Keratinocyte (primary cell): ENCODE measurements at regions not wholly inside any gene's neighbourhood (a gene's known extent, or its start where the extent isn't known, plus 50 kb on each side); places are given as distances from the start of the nearest gene placed in this dataset.

ENCODE experiments used
- DNase-seq: peaks from one replicate; pipeline ENCODE4 v3.0.0-alpha.2; 2011; ENCODE audit warnings: low read depth, missing footprints, low spot score
- FAIRE-seq: peaks from 2 replicates; lab custom pipeline; 2011; peaks lifted over from hg19 to GRCh38; lab: Jason Lieb, UNC
- H2AFZ ChIP-seq: 2 replicates; pipeline ENCODE4 v1.6.0; 2012; ENCODE audit warnings: low read length, control low read depth, inconsistent platforms; ENCODE audit not compliant: control insufficient read depth
- H3K27ac ChIP-seq: 2 replicates; pipeline ENCODE4 v1.5.1; 2011; ENCODE audit warnings: low read length; ENCODE audit not compliant: control insufficient read depth, insufficient read depth
- H3K27me3 ChIP-seq: 3 replicates; pipeline ENCODE4 v1.6.0; 2011; ENCODE audit warnings: low read length; ENCODE audit not compliant: control insufficient read depth, insufficient read depth; ENCODE audit errors: extremely low read depth
- H3K36me3 ChIP-seq, 2 experiments: 2 replicates in 1 of 2; 3 replicates in 1 of 2; pipeline ENCODE4 v1.5.1; 2011; ENCODE audit warnings: low read length in 2 of 2, mild to moderate bottlenecking in 1 of 2; ENCODE audit not compliant: control insufficient read depth in 2 of 2, insufficient read depth in 2 of 2; ENCODE audit errors: extremely low read depth in 1 of 2
- H3K4me1 ChIP-seq: 3 replicates; pipeline ENCODE4 v1.5.1; 2011; ENCODE audit warnings: low read length; ENCODE audit not compliant: control insufficient read depth, insufficient read depth; ENCODE audit errors: extremely low read depth
- H3K4me2 ChIP-seq: 3 replicates; pipeline ENCODE4 v1.6.0; 2011; ENCODE audit warnings: low read depth, low read length; ENCODE audit not compliant: control insufficient read depth, insufficient read depth; ENCODE audit errors: extremely low read depth
- H3K4me3 ChIP-seq, 3 experiments: fragments of 200-600 bp in 1 of 3; sonication (generic) in 1 of 3; 2 replicates in 2 of 3; 3 replicates in 1 of 3; pipeline ENCODE4 v1.5.1; 2011 to 2016; ENCODE audit warnings: low read length in 3 of 3, mild to moderate bottlenecking in 3 of 3, control low read depth in 2 of 3, inconsistent platforms in 1 of 3, low read depth in 1 of 3, mixed read lengths in 1 of 3, mixed run types in 1 of 3, moderate library complexity in 1 of 3; ENCODE audit not compliant: control insufficient read depth in 2 of 3, insufficient read depth in 2 of 3; ENCODE audit errors: extremely low read depth in 1 of 3
- H3K79me2 ChIP-seq: 2 replicates; pipeline ENCODE4 v1.6.0; 2012; ENCODE audit warnings: low read length; ENCODE audit not compliant: control insufficient read depth, insufficient read depth
- H3K9ac ChIP-seq: 3 replicates; pipeline ENCODE4 v1.6.0; 2011; ENCODE audit warnings: low read length; ENCODE audit not compliant: control insufficient read depth, insufficient read depth; ENCODE audit errors: extremely low read depth
- H3K9me1 ChIP-seq: 3 replicates; pipeline ENCODE4 v1.6.0; 2011; ENCODE audit warnings: low read length; ENCODE audit not compliant: control insufficient read depth, insufficient read depth; ENCODE audit errors: extremely low read depth
- H3K9me3 ChIP-seq: 2 replicates; pipeline ENCODE4 v1.5.1; 2012; ENCODE audit warnings: low read depth, low read length; ENCODE audit not compliant: control insufficient read depth
- H4K20me1 ChIP-seq: 3 replicates; pipeline ENCODE4 v1.6.0; 2011; ENCODE audit warnings: low read length; ENCODE audit not compliant: control insufficient read depth, insufficient read depth; ENCODE audit errors: extremely low read depth
- EZH2 ChIP-seq: IDR thresholded peaks from one replicate; pipeline ENCODE4 v1.6.1; 2012; ENCODE audit warnings: inconsistent platforms, mild to moderate bottlenecking, low read length, moderate library complexity
- dilution Hi-C: fragments of 300-500 bp; cut with MboI; formaldehyde crosslinking; loops from one replicate; pipeline ENCODE4 v1.7.0; 2020; ENCODE audit warnings: low sequenced_read_pairs; ENCODE audit not compliant: extremely low pct_ligation_motif_present
- TF ChIP-seq, protein P1 (sequence below), 3 experiments: IDR thresholded peaks in 1 of 3; conservative IDR thresholded peaks in 1 of 3; optimal IDR thresholded peaks in 1 of 3; 2 replicates in 2 of 3; 3 replicates in 1 of 3; pipeline versions ENCODE3 to v1.5.1; 2011; ENCODE audit warnings: low read length in 3 of 3, mild to moderate bottlenecking in 3 of 3, moderate library complexity in 2 of 3, control low read depth in 1 of 3, inconsistent platforms in 1 of 3; ENCODE audit not compliant: insufficient read depth in 2 of 3; ENCODE audit errors: extremely low read depth in 1 of 3

GRCh38 chr10:59499460-59499859 is 137.1 kb upstream of the FAM13C start:
- dilution Hi-C loops, result no loop called here
- DNase-seq (no peak), FAIRE-seq (no peak)
- H3K27me3 ChIP-seq, result no peaks in the 10 kb centered on the region
- no peaks in the 10 kb centered on the region for H3K79me2 ChIP-seq
- H4K20me1 ChIP-seq, result no peaks in the 10 kb centered on the region
- H2AFZ ChIP-seq, result no peak overlapping the region
- no peak overlapping the region for H3K4me3 ChIP-seq
- H3K9me3 ChIP-seq, result no peaks in the 10 kb centered on the region
- no peak overlapping the region for H3K4me2 ChIP-seq
- H3K36me3 ChIP-seq, result no peaks in the 10 kb centered on the region
- no peak overlapping the region for H3K9ac ChIP-seq
- no peaks in the 10 kb centered on the region for H3K4me1 ChIP-seq
- no peak overlapping the region for H3K27ac ChIP-seq
- H3K9me1 ChIP-seq, result no peaks in the 10 kb centered on the region
- no peak for TF ChIP-seq EZH2
- TF ChIP-seq, protein P1, sequence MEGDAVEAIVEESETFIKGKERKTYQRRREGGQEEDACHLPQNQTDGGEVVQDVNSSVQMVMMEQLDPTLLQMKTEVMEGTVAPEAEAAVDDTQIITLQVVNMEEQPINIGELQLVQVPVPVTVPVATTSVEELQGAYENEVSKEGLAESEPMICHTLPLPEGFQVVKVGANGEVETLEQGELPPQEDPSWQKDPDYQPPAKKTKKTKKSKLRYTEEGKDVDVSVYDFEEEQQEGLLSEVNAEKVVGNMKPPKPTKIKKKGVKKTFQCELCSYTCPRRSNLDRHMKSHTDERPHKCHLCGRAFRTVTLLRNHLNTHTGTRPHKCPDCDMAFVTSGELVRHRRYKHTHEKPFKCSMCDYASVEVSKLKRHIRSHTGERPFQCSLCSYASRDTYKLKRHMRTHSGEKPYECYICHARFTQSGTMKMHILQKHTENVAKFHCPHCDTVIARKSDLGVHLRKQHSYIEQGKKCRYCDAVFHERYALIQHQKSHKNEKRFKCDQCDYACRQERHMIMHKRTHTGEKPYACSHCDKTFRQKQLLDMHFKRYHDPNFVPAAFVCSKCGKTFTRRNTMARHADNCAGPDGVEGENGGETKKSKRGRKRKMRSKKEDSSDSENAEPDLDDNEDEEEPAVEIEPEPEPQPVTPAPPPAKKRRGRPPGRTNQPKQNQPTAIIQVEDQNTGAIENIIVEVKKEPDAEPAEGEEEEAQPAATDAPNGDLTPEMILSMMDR (optimal IDR thresholded peaks at IDR 0.05 in 1 of 3, IDR thresholded peaks at IDR 0.05 in 1 of 3, conservative IDR thresholded peaks at IDR 0.05 in 1 of 3; ENCODE audit: extremely low read depth in 1 of 3, insufficient read depth in 2 of 3, low read length in 3 of 3), result no peak

DNA sequence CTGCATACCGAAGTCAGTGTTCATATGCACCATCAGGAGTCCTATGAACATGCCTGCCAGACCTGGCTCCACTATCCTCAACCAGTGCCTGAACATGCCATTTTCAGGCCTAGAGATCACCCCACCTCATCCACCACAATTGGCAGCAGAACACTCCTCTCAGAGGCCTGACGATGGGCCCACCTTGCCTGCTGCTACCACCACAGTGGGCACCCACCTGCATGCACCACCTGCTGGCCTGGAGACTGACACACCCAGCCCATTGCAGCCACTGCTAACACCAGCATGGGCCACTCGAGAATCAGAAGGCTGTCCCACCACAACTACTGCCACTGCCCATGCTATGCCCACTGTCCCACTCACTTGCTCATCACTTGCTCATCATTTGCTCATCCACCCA is 130.7 kb upstream of the FAM13C start:
- no peaks in the 10 kb centered on the region for H3K4me1 ChIP-seq
- no peaks in the 10 kb centered on the region for H3K27me3 ChIP-seq
- H3K36me3 ChIP-seq, result no peaks in the 10 kb centered on the region
- H3K4me2 ChIP-seq, result no peak overlapping the region
- no peaks in the 10 kb centered on the region for H3K9me3 ChIP-seq
- no peaks in the 10 kb centered on the region for H3K79me2 ChIP-seq
- dilution Hi-C loops, result no loop called here
- no peak overlapping the region for H3K4me3 ChIP-seq
- DNase-seq (no peak), FAIRE-seq (no peak)
- TF ChIP-seq, protein P1 (optimal IDR thresholded peaks at IDR 0.05 in 1 of 3, IDR thresholded peaks at IDR 0.05 in 1 of 3, conservative IDR thresholded peaks at IDR 0.05 in 1 of 3; ENCODE audit: extremely low read depth in 1 of 3, insufficient read depth in 2 of 3, low read length in 3 of 3), result no peak
- TF ChIP-seq EZH2, result no peak
- H2AFZ ChIP-seq, result no peak overlapping the region
- no peaks in the 10 kb centered on the region for H4K20me1 ChIP-seq
- H3K27ac ChIP-seq, result no peak overlapping the region
- no peak overlapping the region for H3K9ac ChIP-seq
- H3K9me1 ChIP-seq, result no peaks in the 10 kb centered on the region
